Spinal cord (tissue), 9 donors: ENCODE measurements at regions not wholly inside any gene's neighbourhood (a gene's known extent, or its start where the extent isn't known, plus 50 kb on each side); places are given as distances from the start of the nearest gene placed in this dataset.

ENCODE experiments used
- DNase-seq, 6 donors: peaks; one replicate each; pipeline versions ENCODE4 v3.0.0 to v3.0.0-alpha.2; 2013 to 2015; ENCODE audit warnings: low spot score in 6 of 6, low read depth in 4 of 6
- H3K27ac ChIP-seq: one replicate; pipeline ENCODE4 v1.5.1; 2013; ENCODE audit warnings: low read depth, low read length, control low read depth
- H3K27me3 ChIP-seq: one replicate; pipeline ENCODE4 v1.6.1; 2013; ENCODE audit warnings: low read length; ENCODE audit not compliant: control insufficient read depth, insufficient read depth
- H3K36me3 ChIP-seq: one replicate; pipeline ENCODE4 v1.6.1; 2013; ENCODE audit warnings: low read length; ENCODE audit not compliant: control insufficient read depth, insufficient read depth
- H3K4me1 ChIP-seq: one replicate; pipeline ENCODE4 v1.6.1; 2013; ENCODE audit warnings: low read length; ENCODE audit not compliant: control insufficient read depth, insufficient read depth
- H3K4me3 ChIP-seq: one replicate; pipeline ENCODE4 v1.5.1; 2013; ENCODE audit warnings: low read depth, low read length, control low read depth
- H3K9me3 ChIP-seq: one replicate; pipeline ENCODE4 v1.6.1; 2013; ENCODE audit warnings: low read length; ENCODE audit not compliant: control insufficient read depth, insufficient read depth
- WGBS: methylation state at CpG from one replicate; pipeline ENCODE4 v1.1.5; 2013; ENCODE audit warnings: missing lambda C conversion rate; ENCODE audit not compliant: insufficient coverage; 5-methylcytosine and 5-hydroxymethylcytosine counted together
- donor health status: healthy.

DNA sequence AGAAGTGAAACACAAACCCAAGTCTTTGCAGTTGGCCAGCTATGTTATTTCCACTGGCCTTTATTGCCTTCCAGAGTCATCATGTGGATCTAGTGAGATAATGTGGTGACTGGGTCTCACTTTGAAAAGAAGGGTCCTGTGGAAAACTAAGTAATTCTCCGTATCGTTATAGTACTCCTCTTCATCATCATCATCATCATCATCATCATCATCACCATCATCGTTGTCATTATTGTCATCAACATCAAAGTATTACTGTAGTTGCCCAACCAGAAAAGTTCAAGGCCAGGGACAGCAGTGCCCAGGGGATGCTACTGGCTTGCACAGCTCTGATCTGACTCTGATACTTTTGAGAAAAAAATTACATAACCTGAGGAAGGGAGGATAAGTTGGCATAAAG, 295.6 kb upstream of the F9 start:
- H3K9me3 ChIP-seq = no peaks in the 10 kb centered on the region
- H3K4me3 ChIP-seq = no peak overlapping the region
- H3K27me3 ChIP-seq = no peaks in the 10 kb centered on the region
- H3K4me1 ChIP-seq = no peaks in the 10 kb centered on the region
- 95% methylated on average over 3 of the region's 3 CpGs for WGBS
- no peaks in the 10 kb centered on the region for H3K36me3 ChIP-seq
- H3K27ac ChIP-seq = no peak overlapping the region
- DNase-seq = no peak

DNA sequence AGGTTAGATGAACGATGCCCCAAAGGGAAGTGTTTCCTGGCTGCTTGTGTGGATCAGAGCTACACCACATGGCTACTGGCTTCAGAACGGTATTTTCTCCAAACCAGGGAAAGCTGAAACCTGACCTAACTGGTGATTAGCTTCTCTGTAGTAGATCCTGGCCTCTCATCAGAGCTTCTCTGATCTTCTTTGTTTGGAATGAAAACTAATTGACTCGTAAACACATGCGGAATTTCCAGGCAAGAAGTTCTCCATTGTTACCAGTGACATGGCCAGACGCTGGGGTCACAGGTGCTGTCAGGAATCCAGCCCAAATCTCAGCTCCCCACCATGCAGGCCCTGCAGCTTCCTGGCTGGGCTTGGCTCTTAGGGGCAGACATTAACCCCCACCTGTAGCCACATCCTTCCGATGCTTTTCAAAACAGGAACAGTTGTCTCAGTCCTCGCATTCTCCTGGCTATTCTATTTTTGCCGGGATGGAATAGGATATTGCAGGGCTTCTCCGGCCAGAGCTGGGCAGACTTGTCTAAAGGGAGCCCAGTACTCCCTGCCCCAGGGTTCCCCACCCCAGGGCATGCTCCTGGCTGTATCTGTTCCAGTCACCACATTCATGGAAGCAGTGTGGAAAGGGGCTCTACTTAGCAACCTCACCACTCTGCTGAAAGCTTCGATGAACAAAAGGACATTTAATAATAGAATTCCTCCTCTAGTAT, 305.4 kb upstream of the F9 start:
- Histone ChIP-seq H3K4me1 (no peaks in the 10 kb centered on the region), H3K9me3 (no peaks in the 10 kb centered on the region), H3K36me3 (no peaks in the 10 kb centered on the region), H3K27ac (no peak overlapping the region), H3K27me3 (peaks cover 6% of the 10 kb centered on the region), H3K4me3 (no peak overlapping the region)
- 30% methylated on average over 8 of the region's 10 CpGs for WGBS
- peak in 1 of 6 donors; percentile 23 for DNase-seq

DNA sequence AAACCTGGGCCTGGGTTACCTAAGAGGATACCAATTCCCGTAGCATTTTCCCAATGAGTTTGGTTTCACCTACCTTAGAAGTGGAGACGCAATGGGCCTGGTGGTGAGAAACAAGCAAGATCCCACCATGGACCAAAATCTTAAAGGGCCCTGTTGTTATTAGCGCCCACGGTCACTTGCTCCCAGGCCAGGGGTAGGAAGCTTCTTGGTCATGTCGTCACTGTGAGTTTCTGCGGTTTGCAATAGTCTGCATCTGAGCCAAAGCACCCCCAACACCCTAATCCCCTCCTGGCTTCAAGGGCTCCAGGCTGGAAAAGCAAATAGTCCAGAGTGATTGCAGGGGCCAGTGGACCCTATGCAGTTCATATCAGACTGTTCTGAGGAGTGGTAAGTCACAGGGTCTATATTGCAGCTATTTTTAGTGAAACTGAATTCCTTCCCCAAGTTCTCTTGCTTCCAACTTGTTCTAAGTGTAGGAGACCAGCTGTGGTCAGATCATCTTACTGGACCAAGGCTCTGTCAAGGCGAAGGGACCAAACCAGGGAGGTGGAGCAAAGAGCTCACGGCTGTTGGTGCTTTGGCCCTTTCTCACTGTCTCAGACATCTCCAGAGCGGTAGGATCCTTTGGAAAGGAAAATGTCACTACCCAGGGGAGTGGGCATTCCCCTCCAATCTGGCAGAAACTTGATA, 307.9 kb upstream of the F9 start:
- Histone ChIP-seq H3K36me3 (no peaks in the 10 kb centered on the region), H3K27ac (no peak overlapping the region), H3K4me1 (no peaks in the 10 kb centered on the region), H3K9me3 (no peaks in the 10 kb centered on the region), H3K4me3 (no peak overlapping the region), H3K27me3 (peaks cover 6% of the 10 kb centered on the region)
- WGBS = 83% methylated on average over 7 of the region's 9 CpGs
- no peak for DNase-seq

DNA sequence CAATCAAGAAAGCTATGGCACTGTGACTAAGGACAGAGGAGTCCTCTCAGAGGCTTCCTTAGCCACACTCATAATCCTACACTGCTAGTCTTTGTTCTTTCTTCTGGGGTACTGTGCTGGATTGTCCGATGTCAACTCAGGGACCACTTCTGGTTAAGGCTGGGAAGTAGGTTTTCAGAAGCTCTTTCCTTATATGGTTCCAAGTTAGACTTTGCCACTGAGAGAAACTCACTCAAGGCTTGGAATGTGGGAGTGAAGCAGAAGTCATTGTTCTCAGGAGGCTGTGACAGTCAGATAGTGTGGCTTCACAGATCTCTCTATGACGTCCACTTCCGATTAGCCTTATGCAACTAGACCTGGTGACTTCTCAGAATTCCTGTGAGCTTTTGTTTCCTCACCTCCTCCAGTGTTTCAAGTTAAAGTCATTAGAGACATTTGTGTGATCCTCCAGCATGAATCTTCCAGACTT, 317.3 kb upstream of the F9 start:
- Histone ChIP-seq H3K4me1 (no peaks in the 10 kb centered on the region), H3K27ac (no peak overlapping the region), H3K27me3 (peaks cover 11% of the 10 kb centered on the region), H3K4me3 (no peak overlapping the region), H3K36me3 (no peaks in the 10 kb centered on the region), H3K9me3 (no peaks in the 10 kb centered on the region)
- no peak for DNase-seq
- WGBS = no CpG with 5 or more reads among the region's 3 CpGs

DNA sequence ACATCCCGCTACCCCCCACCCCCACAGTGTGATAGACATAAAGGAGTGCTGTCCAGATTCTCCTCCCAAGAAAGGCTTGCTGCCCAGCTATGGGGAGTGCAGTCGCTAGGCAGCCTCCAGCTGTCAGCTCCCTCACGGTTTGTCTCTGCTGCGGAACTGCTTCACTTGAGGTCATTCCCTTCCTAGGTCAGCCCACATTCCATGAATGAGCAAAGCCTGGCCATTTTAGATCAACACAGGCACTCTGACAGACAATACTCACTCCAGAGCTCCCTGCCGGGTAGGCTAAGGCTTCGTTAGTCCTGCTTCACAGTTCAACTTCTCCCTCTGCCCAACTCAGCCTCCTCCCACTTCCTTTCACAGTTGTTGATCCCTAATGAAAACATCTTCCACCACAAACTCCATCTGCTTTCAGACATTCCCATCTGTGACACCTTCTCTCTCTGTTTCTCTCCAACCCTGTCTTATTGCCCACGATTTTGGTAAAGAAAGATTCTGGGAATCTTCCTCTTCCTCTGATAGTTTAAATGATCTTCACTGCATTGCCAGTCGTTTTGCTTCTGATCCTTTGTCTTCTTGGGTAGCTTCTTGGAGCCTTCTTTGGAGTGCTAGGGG, 318.9 kb upstream of the F9 start:
- 11% methylated on average over 5 of the region's 8 CpGs for WGBS
- Histone ChIP-seq H3K27me3 (peaks cover 11% of the 10 kb centered on the region), H3K4me3 (no peak overlapping the region), H3K9me3 (no peaks in the 10 kb centered on the region), H3K36me3 (no peaks in the 10 kb centered on the region), H3K4me1 (no peaks in the 10 kb centered on the region), H3K27ac (no peak overlapping the region)
- DNase-seq = no peak

DNA sequence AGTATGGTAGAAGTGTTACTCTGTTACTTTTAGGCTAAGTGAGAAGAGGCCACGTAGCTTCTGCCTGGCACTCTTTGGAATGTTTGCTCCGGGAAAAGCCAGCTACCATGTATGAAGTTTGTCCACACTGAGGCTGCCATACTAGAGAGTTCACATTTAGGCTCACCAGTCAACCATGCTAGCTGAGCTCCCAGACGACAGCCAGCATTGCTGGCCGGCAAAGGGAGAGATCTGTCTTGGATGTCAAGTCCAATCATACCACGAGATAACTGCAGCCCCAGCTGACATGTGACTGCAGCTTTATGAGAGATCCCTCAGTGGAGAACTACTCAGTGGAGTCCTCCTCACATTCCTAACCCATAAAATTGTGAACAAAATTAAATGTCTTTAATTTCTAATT, 321.2 kb upstream of the F9 start:
- WGBS = 56% methylated on average over 5 of the region's 5 CpGs
- Histone ChIP-seq H3K36me3 (no peaks in the 10 kb centered on the region), H3K4me3 (no peak overlapping the region), H3K27ac (no peak overlapping the region), H3K4me1 (no peaks in the 10 kb centered on the region), H3K27me3 (peaks cover 19% of the 10 kb centered on the region), H3K9me3 (no peaks in the 10 kb centered on the region)
- no peak for DNase-seq

DNA sequence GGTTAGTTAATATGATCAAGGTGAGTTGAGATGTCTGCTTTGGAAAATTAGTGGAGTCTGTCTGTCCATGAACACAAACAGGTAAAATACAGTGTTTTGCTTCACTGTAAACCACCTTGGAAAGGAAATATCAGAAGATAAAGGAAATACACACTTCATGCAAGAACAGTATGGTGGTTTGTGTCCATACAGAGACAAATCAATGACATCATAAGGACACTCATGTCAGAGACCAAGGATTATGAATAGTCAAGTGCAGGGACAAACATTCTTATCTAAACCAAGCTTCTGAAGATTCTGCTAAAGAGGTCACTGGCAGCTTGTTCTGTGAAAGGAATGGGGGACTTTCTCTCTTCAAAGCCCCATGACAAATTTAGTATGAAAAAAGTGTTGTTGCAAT, 322.9 kb upstream of the F9 start:
- no peak overlapping the region for H3K27ac ChIP-seq
- no peak overlapping the region for H3K4me3 ChIP-seq
- peaks cover 10% of the 10 kb centered on the region for H3K4me1 ChIP-seq
- no peak for DNase-seq
- H3K9me3 ChIP-seq = no peaks in the 10 kb centered on the region
- H3K27me3 ChIP-seq = peaks cover 33% of the 10 kb centered on the region
- no peaks in the 10 kb centered on the region for H3K36me3 ChIP-seq

DNA sequence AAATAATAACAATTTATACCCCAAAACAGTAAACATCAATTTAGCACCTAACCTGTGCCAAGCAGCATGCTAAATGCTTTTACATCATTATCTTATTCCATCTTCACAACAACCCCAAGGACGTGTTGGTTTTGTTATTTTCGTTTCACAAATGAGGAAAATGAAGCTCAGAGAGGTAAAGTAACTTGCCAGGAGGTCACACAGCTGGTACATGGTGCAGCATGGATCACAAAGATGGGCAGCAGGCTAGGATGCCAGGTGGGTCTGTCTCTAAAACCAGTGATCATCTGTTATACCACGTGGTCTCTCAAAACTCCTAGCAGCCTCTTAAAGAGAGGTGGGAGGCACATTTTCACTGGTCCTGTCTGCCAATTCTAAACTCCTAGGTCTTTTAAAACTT, 323.6 kb upstream of the F9 start:
- H3K27me3 ChIP-seq = peaks cover 32% of the 10 kb centered on the region
- no peaks in the 10 kb centered on the region for H3K36me3 ChIP-seq
- no peaks in the 10 kb centered on the region for H3K9me3 ChIP-seq
- no peak overlapping the region for H3K4me3 ChIP-seq
- H3K4me1 ChIP-seq = peaks cover 11% of the 10 kb centered on the region
- DNase-seq = no peak
- H3K27ac ChIP-seq = no peak overlapping the region
- 40% methylated on average over 1 of the region's 3 CpGs for WGBS

DNA sequence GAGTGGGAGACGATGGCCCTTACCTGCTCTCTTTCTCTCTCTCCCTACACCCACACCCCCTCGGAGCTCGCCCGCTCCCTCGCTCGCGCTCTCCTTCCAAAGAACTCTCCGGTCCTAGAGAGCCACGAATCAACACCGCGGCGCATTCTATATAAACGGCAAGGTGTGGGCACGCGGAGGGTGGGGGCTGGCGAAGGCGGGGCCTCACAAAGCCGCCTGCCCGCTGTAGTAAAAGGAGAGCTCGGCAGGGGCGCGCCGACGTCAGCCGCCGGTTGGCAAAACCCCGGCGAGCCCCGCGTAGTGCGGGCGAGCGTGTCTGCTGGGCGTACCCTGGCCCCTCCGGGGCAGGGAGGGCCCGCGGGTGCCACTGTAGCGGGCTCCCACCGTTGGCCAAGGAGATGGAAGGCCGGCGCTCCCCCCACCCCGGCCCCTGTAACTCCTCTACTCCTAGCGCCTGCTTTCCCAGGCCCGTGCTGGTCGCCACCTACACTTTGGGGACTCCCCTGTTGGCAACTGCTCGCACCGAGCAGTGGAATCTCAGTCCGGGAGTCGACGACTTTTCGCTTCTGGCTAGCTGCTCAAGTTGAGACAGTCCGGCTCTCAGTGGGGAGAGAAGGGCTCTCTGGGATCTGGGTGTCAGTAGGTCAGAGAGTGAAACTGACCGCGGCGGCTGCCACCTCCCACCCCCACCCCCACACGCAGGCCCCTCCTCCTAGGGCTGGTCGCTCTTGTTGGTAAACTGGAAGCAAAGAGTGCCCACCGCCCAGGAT, 325.5 kb upstream of the F9 start:
- Histone ChIP-seq H3K27me3 (peaks cover 32% of the 10 kb centered on the region), H3K36me3 (no peaks in the 10 kb centered on the region), H3K4me1 (peaks cover 11% of the 10 kb centered on the region), H3K4me3 (peak overlapping the region; percentile 57), H3K9me3 (no peaks in the 10 kb centered on the region), H3K27ac (peak overlapping the region; percentile 61)
- 22% methylated on average over 52 of the region's 58 CpGs for WGBS
- DNase-seq = peak in 3 of 6 donors; percentile 17 to 93 (median 85)
